ENCODE measurements at regions not wholly inside any gene's neighbourhood (a gene's known extent, or its start where the extent isn't known, plus 50 kb on each side); places are given as distances from the start of the nearest gene placed in this dataset.

DNA sequence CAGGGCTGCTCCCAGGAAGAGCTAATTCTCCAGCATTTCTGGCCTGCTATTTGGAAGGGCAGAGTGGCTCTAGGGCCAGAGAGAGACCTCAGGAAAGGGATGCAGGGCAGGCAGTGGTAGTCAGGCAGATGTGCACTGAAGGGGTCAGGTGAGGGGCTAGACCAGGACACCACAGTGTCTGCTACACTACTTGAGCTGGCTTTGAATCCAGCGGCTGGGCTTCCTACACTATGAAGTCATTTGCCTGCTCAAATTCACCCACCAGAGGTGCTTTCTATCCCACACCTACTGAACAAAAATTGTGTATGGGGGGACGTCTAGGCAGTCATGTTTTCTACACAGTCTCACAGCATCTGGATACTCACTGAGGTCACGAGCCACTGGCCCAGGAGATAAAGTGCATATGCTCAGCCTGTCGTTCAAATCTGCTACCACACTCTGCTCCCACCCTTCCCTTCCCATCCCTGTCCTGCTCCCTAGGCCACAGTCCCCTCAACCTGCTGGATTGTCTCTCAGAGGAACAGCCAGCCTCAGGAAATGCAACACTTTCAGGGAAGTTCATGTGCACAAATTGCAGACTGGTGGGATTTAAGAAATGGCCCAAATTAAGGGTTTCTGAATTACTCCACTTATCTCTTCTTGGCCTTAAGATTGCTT is 49.9 kb upstream of the SLC6A11 start:
- no peaks in the 10 kb centered on the region for H3K9me3 ChIP-seq (ENCODE audit: low read length)
- ChIA-PET CTCF (ENCODE audit: low intra/inter-chr PET ratio, low total read pairs) (no interaction called here), POLR2A (no interaction called here)
- peaks cover 23% of the 10 kb centered on the region; the same call in 1 of the 2 replicates for H3K4me1 ChIP-seq (ENCODE audit: insufficient read depth, low read length)
- H3K27me3 ChIP-seq (ENCODE audit: control insufficient read depth in 1 of 2, insufficient read depth in 2 of 2, low read length in 2 of 2), result peaks cover 0 to 23% of the 10 kb centered on the region in 2 experiments; a peak in 3 of 5 replicates
- WGBS (ENCODE audit: low lambda C conversion rate), result 0% methylated on average over 2 of the region's 4 CpGs
- H3K27ac ChIP-seq (ENCODE audit: extremely low read length, insufficient read depth, low read length), result no peak overlapping the region
- FAIRE-seq, result no peak
- intact Hi-C loops (cut with micrococcal nuclease; ENCODE audit: unreplicated experiment), result no loop called here
- no peak overlapping the region for H2AFZ ChIP-seq (ENCODE audit: low read length)
- H4K20me1 ChIP-seq (ENCODE audit: insufficient read depth, low read length), result no peaks in the 10 kb centered on the region
- no peak overlapping the region for H3K4me3 ChIP-seq (replicated peaks in 1 of 3; ENCODE audit: insufficient read depth in 1 of 3, low read depth in 2 of 3, low read length in 3 of 3)
- no TSS peak for BruUV-seq (replicated peaks)
- no peak for DNase-seq (ENCODE audit: low spot score)
- in situ Hi-C loops (cut with HindIII; ENCODE audit: extremely low pct_ligation_motif_present, low pct_unique_long_range_greater_than_20kb), result no loop called here
- TF ChIP-seq ZBTB21 (CRISPR knock-in tag; IDR thresholded peaks at IDR 0.05), result no peak
- TF ChIP-seq ZNF546 (CRISPR knock-in tag; conservative IDR thresholded peaks at IDR 0.05), result no peak
- no peak for TF ChIP-seq ZNF143 (CRISPR knock-in tag; IDR thresholded peaks at IDR 0.05)
- TF ChIP-seq KDM1A (CRISPR knock-in tag; IDR thresholded peaks at IDR 0.05), result no peak
- TF ChIP-seq, protein P1, sequence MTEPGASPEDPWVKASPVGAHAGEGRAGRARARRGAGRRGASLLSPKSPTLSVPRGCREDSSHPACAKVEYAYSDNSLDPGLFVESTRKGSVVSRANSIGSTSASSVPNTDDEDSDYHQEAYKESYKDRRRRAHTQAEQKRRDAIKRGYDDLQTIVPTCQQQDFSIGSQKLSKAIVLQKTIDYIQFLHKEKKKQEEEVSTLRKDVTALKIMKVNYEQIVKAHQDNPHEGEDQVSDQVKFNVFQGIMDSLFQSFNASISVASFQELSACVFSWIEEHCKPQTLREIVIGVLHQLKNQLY (CRISPR knock-in tag; IDR thresholded peaks at IDR 0.05), result no peak
- no peak for TF ChIP-seq NFYC (CRISPR knock-in tag; IDR thresholded peaks at IDR 0.05)
- TF ChIP-seq, protein P2, sequence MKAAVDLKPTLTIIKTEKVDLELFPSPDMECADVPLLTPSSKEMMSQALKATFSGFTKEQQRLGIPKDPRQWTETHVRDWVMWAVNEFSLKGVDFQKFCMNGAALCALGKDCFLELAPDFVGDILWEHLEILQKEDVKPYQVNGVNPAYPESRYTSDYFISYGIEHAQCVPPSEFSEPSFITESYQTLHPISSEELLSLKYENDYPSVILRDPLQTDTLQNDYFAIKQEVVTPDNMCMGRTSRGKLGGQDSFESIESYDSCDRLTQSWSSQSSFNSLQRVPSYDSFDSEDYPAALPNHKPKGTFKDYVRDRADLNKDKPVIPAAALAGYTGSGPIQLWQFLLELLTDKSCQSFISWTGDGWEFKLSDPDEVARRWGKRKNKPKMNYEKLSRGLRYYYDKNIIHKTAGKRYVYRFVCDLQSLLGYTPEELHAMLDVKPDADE (CRISPR knock-in tag; IDR thresholded peaks at IDR 0.05), result no peak
- no peak for TF ChIP-seq ZNF614 (CRISPR knock-in tag; IDR thresholded peaks at IDR 0.05; ENCODE audit: borderline replicate concordance)
- TF ChIP-seq, protein P3, sequence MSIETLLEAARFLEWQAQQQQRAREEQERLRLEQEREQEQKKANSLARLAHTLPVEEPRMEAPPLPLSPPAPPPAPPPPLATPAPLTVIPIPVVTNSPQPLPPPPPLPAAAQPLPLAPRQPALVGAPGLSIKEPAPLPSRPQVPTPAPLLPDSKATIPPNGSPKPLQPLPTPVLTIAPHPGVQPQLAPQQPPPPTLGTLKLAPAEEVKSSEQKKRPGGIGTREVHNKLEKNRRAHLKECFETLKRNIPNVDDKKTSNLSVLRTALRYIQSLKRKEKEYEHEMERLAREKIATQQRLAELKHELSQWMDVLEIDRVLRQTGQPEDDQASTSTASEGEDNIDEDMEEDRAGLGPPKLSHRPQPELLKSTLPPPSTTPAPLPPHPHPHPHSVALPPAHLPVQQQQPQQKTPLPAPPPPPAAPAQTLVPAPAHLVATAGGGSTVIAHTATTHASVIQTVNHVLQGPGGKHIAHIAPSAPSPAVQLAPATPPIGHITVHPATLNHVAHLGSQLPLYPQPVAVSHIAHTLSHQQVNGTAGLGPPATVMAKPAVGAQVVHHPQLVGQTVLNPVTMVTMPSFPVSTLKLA (IDR thresholded peaks at IDR 0.05), result no peak
- no peak for TF ChIP-seq TMF1 (CRISPR knock-in tag; IDR thresholded peaks at IDR 0.05; ENCODE audit: low read depth)
- TF ChIP-seq, protein P4, sequence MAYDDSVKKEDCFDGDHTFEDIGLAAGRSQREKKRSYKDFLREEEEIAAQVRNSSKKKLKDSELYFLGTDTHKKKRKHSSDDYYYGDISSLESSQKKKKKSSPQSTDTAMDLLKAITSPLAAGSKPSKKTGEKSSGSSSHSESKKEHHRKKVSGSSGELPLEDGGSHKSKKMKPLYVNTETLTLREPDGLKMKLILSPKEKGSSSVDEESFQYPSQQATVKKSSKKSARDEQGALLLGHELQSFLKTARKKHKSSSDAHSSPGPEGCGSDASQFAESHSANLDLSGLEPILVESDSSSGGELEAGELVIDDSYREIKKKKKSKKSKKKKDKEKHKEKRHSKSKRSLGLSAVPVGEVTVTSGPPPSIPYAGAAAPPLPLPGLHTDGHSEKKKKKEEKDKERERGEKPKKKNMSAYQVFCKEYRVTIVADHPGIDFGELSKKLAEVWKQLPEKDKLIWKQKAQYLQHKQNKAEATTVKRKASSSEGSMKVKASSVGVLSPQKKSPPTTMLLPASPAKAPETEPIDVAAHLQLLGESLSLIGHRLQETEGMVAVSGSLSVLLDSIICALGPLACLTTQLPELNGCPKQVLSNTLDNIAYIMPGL (CRISPR knock-in tag; IDR thresholded peaks at IDR 0.05; ENCODE audit: borderline replicate concordance in 1 of 2, low read depth in 1 of 2), result no peak
- TF ChIP-seq, protein P5, sequence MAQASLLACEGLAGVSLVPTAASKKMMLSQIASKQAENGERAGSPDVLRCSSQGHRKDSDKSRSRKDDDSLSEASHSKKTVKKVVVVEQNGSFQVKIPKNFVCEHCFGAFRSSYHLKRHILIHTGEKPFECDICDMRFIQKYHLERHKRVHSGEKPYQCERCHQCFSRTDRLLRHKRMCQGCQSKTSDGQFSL (CRISPR knock-in tag; IDR thresholded peaks at IDR 0.05), result no peak
- no peak for ATAC-seq
- no peak overlapping the region for H3K9ac ChIP-seq (ENCODE audit: insufficient read depth, low read depth, low read length)
- no peaks in the 10 kb centered on the region for H3K79me2 ChIP-seq (ENCODE audit: insufficient read depth, low read length)
- H3K4me2 ChIP-seq (ENCODE audit: low read depth, low read length), result no peak overlapping the region
- H3K36me3 ChIP-seq (replicated peaks in 1 of 2; ENCODE audit: control insufficient read depth in 1 of 2, insufficient read depth in 2 of 2, low read length in 2 of 2), result no peaks in the 10 kb centered on the region

Data from HepG2 (cell line).